GM12878 (cell line): ENCODE measurements at regions not wholly inside any gene's neighbourhood (a gene's known extent, or its start where the extent isn't known, plus 50 kb on each side); places are given as distances from the start of the nearest gene placed in this dataset.

Source experiments
- EZH2 ChIP-seq: IDR thresholded peaks from 2 replicates; pipeline ENCODE4 v1.6.1; 2012; ENCODE audit warnings: low read depth, mild to moderate bottlenecking, control low read depth, inconsistent platforms, low read length, borderline replicate concordance; ENCODE audit not compliant: control insufficient read depth
- NBN ChIP-seq: fragments of 450-650 bp; IDR thresholded peaks from 2 replicates; pipeline ENCODE4 v1.6.1; 2016
- NRF1 ChIP-seq: conservative IDR thresholded peaks from 2 replicates; pipeline ENCODE4 v1.6.1; 2011; ENCODE audit warnings: mild to moderate bottlenecking, low read depth, low read length, improper control_type of control experiment
- TF ChIP-seq, protein P1 (sequence below): IDR thresholded peaks from 2 replicates; pipeline ENCODE4 v1.6.1; 2012; ENCODE audit warnings: low read depth, low read length, improper control_type of control experiment
- TF ChIP-seq, protein P2 (sequence below): fragments of 450-650 bp; IDR thresholded peaks from 2 replicates; pipeline ENCODE4 v1.6.1; 2017; ENCODE audit warnings: mild to moderate bottlenecking

DNA sequence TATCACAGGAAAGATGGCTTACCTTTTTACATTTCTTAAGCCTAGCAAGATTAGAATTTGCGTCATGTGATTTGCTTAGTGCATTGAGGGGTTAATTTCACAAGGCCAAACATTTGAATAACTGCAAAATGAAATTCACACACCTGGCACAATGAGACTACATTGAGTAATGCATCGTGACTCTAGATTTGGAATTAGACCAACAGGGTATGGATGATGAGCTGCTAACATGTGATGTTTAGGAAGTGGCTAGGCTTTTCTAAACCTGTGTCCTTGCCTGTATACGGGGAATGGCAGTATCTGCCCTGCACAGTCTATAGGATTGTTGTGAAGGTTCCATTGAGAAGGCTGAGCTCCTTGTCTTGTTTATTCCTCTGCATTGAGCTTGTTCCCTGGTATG, 160.1 kb downstream of the MFSD1 start:
- TF ChIP-seq NRF1 = no peak
- TF ChIP-seq, protein P1, sequence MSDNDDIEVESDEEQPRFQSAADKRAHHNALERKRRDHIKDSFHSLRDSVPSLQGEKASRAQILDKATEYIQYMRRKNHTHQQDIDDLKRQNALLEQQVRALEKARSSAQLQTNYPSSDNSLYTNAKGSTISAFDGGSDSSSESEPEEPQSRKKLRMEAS = no peak
- no peak for TF ChIP-seq EZH2
- TF ChIP-seq, protein P2, sequence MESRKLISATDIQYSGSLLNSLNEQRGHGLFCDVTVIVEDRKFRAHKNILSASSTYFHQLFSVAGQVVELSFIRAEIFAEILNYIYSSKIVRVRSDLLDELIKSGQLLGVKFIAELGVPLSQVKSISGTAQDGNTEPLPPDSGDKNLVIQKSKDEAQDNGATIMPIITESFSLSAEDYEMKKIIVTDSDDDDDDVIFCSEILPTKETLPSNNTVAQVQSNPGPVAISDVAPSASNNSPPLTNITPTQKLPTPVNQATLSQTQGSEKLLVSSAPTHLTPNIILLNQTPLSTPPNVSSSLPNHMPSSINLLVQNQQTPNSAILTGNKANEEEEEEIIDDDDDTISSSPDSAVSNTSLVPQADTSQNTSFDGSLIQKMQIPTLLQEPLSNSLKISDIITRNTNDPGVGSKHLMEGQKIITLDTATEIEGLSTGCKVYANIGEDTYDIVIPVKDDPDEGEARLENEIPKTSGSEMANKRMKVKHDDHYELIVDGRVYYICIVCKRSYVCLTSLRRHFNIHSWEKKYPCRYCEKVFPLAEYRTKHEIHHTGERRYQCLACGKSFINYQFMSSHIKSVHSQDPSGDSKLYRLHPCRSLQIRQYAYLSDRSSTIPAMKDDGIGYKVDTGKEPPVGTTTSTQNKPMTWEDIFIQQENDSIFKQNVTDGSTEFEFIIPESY = no peak
- TF ChIP-seq NBN = no peak
